Activated T-cell treated with anti-CD3 and anti-CD28 coated beads, Interleukin-2, amount 50 U/mL, for 24 hours (primary cell): ENCODE measurements at regions not wholly inside any gene's neighbourhood (a gene's known extent, or its start where the extent isn't known, plus 50 kb on each side); places are given as distances from the start of the nearest gene placed in this dataset.

Experiments used
- DNase-seq: peaks from one replicate; pipeline ENCODE4 v3.0.0-alpha.2; 2020
- H3K27ac Mint-ChIP-seq: 2 replicates; pipeline ENCODE4 v1.8.0; 2020; ENCODE audit warnings: mild to moderate bottlenecking, mixed read lengths
- H3K27me3 Mint-ChIP-seq: 2 replicates; pipeline ENCODE4 v1.8.0; 2020; ENCODE audit warnings: mixed read lengths
- H3K36me3 Mint-ChIP-seq: 2 replicates; pipeline ENCODE4 v1.8.0; 2020; ENCODE audit warnings: low read depth, mixed read lengths
- H3K4me1 Mint-ChIP-seq: 2 replicates; pipeline ENCODE4 v1.8.0; 2020; ENCODE audit warnings: low read depth, mixed read lengths
- H3K4me3 Mint-ChIP-seq: 2 replicates; pipeline ENCODE4 v1.8.0; 2020; ENCODE audit warnings: mild to moderate bottlenecking, moderate library complexity, mixed read lengths
- H3K9me3 Mint-ChIP-seq: 2 replicates; pipeline ENCODE4 v1.8.0; 2020; ENCODE audit warnings: mixed read lengths

DNA sequence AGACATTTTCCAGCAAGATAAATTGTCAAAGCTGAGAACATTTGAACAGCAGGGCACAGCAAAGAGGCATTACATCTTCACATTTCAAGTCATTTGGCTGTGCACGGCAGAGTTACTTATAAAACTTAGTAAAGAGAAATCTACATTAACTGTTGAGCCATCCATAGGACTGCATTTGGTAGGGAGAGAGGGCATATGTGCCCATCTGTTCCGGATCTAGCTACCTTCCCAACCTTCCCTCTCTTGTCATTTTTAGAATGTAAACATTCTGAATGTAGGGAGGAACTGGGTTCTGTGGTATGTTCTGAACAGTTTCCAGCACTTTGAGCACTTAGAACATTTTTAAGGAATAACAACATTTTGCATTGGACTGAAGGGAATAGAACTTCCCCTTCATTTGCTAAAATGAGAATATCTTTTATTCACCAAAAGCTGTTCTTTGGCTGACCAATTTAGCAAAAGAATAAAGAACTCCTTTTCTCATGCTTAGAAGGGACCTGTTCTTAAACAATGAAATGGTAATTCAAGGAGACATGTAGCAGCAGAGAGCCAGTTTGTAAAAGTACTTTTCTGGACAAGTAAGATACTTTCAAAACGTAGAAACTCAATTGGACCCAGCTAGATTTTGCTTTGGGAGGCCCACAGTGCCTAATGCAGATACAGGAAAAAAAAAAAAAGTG is 104.4 kb downstream of the CETN3 start:
- DNase-seq, result no peak
- Mint-ChIP-seq H3K36me3 (no peaks in the 10 kb centered on the region), H3K4me3 (no peak overlapping the region), H3K9me3 (no peaks in the 10 kb centered on the region), H3K27me3 (no peaks in the 10 kb centered on the region), H3K4me1 (no peaks in the 10 kb centered on the region), H3K27ac (no peak overlapping the region)

DNA sequence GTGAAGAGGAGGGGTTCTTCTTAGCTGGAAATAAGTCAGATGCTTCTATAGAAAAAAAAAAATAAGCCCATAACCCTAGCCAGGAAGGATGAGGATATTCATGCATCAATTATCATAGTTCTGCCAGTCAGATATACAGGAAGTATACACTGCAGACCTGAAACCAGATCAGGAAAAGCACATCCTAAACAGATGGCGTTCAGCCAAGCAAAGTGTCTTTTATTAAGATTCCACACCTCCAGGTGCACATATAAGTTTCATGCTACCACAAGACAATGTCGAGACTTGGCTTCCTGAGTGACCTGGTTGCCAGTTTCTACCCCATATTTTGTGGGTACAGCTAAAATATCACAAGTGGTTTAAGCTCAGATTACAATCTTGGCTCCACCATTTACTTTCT is 108.3 kb downstream of the CETN3 start:
- no peaks in the 10 kb centered on the region for H3K36me3 Mint-ChIP-seq
- no peaks in the 10 kb centered on the region for H3K9me3 Mint-ChIP-seq
- H3K4me1 Mint-ChIP-seq, result no peaks in the 10 kb centered on the region
- H3K27me3 Mint-ChIP-seq, result no peaks in the 10 kb centered on the region
- no peak overlapping the region for H3K27ac Mint-ChIP-seq
- DNase-seq, result no peak
- H3K4me3 Mint-ChIP-seq, result no peak overlapping the region

DNA sequence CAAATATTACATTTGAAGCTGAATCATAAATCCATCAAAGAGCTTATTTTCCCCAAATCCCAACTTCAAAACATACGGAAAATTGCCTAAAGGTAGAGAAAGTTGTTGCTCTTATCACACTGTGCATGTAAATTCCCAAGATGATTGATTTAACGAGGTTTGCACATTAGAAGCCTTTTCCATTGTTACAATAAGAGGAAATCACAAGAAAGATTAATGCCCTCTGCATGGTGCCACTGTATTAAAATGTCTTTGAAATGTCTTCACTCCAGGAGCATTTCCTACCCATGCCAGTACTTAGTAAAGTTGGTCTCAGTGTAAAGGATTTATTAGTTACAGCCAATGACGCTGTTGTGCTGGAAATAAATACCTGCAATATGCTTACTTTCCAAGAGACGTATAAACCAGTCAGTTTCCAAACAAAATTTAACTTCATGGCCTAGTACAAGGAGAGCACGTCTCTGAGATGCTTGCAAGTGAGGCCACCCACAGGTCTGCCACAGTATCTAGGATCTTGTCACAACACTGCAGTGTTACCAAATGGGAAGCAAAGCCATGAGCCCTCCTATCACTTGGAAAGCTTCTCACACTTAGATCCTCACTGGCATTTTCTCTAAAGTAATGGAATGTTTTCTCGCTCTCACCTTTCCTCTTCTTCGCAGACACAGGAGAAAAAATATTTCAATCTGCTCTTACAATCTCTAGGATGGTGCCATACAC is 112.4 kb downstream of the CETN3 start:
- Mint-ChIP-seq H3K4me1 (no peaks in the 10 kb centered on the region), H3K27ac (no peak overlapping the region), H3K9me3 (no peaks in the 10 kb centered on the region), H3K4me3 (no peak overlapping the region), H3K27me3 (peaks cover 3% of the 10 kb centered on the region), H3K36me3 (no peaks in the 10 kb centered on the region)
- no peak for DNase-seq

DNA sequence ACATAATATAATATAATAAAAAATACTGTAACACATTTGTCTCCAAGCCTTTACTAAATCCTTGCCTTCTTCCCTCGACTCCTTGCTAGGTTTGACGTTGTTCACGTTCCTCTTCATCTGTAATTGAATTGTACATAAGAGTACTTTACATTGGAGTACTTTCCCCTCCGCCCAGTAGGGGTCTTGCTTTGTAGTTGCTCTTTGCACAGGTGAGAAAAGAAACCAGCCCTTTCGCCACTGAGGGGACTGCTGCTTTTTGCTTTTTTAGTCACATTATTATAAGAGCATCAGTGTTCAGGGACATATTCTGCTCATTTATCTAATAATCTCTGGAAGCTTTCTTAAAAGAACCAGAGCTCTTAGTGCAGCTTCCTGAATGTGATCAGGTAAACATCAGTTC is 115.0 kb downstream of the CETN3 start:
- DNase-seq, result no peak
- H3K9me3 Mint-ChIP-seq, result no peaks in the 10 kb centered on the region
- no peak overlapping the region for H3K27ac Mint-ChIP-seq
- no peaks in the 10 kb centered on the region for H3K36me3 Mint-ChIP-seq
- no peak overlapping the region for H3K4me3 Mint-ChIP-seq
- no peaks in the 10 kb centered on the region for H3K4me1 Mint-ChIP-seq
- peaks cover 3% of the 10 kb centered on the region for H3K27me3 Mint-ChIP-seq

DNA sequence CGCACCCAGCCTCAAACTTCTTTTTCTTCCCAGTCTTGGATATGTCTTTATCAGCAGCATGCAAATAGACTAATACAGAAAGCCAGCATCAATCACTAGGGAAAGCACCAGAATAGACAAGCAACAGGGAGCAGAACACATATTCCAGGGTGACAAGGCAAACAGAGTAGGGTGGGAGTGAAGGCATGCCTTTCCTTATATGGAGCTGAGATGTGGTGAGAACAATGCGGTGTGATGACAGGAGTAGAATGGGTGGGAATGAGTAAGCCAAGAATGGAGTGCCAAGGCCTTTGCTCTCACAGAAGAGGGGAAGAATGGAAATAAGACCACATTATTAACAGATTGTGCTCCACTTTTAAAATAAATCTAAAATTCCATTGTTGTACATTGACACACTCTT is 115.6 kb downstream of the CETN3 start:
- peaks cover 5% of the 10 kb centered on the region for H3K27me3 Mint-ChIP-seq
- H3K9me3 Mint-ChIP-seq, result no peaks in the 10 kb centered on the region
- no peak overlapping the region for H3K27ac Mint-ChIP-seq
- no peaks in the 10 kb centered on the region for H3K4me1 Mint-ChIP-seq
- no peaks in the 10 kb centered on the region for H3K36me3 Mint-ChIP-seq
- no peak overlapping the region for H3K4me3 Mint-ChIP-seq
- no peak for DNase-seq

DNA sequence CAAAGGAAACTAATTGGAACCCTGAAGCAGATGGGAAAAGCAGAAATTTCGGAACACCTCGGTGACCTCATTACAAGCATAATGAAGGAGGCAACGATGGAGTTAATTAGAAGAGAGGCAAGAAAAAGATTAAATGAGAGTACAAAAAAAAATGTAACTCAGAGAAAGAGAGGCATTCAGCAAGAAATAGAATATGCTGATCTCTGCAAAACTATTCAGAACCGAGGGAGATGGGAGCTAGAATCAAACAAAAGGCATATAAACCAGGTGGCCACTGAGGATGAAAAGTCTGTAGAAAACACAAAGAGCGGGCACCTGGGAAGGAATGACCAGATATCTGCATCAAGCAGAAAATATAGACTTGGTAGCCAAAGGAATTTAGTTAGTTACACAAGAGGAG is 118.9 kb downstream of the CETN3 start:
- no peak overlapping the region for H3K4me3 Mint-ChIP-seq

DNA sequence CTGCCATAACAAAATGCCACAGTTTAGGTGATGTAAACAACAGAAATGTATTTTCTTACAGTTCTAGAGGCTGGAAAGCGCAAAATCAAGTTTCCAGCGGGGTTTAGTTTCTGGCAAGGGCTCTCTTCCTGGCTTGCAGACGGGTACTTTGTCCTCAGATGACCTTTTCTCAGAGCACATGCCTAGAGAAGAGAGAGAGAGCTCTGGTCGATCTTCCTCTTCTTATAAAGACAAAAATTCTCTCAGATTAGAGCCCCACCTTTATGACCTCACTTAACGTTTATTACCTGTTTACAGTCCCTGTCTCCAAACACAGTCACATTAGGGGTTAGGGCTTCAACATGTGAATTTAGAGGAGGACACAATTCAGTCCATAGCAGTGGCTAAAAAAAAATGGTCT is 119.7 kb downstream of the CETN3 start:
- no peak for DNase-seq
- Mint-ChIP-seq H3K4me1 (no peaks in the 10 kb centered on the region), H3K36me3 (no peaks in the 10 kb centered on the region), H3K9me3 (no peaks in the 10 kb centered on the region), H3K27ac (no peak overlapping the region), H3K4me3 (no peak overlapping the region), H3K27me3 (peaks cover 10% of the 10 kb centered on the region)

More for the DNA sequence above, 118.9 kb downstream of the CETN3 start:
- Mint-ChIP-seq H3K27ac (no peak overlapping the region), H3K36me3 (no peaks in the 10 kb centered on the region), H3K9me3 (no peaks in the 10 kb centered on the region), H3K4me1 (no peaks in the 10 kb centered on the region), H3K27me3 (peaks cover 10% of the 10 kb centered on the region)
- no peak for DNase-seq

DNA sequence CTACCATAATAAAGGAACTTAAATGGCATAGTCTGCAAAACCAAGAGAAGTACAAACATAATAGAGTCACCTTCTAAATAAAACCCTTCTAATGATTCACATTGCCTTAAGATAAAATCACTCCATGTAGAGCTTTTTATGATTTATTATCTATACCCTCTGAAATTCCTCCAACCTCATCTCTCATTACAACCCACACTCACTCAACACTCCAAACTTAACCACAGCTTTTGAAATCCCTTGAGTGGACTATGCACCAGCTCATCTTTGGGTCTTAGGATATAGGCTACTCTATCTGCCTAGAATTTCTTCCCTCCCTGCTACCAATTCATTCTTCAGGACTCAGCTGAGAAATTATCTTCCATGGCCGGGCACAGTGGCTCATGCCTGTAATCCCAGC is 122.5 kb downstream of the CETN3 start:
- Mint-ChIP-seq H3K36me3 (no peaks in the 10 kb centered on the region), H3K27me3 (peaks cover 15% of the 10 kb centered on the region), H3K9me3 (no peaks in the 10 kb centered on the region), H3K4me1 (no peaks in the 10 kb centered on the region), H3K27ac (no peak overlapping the region), H3K4me3 (no peak overlapping the region)
- no peak for DNase-seq

DNA sequence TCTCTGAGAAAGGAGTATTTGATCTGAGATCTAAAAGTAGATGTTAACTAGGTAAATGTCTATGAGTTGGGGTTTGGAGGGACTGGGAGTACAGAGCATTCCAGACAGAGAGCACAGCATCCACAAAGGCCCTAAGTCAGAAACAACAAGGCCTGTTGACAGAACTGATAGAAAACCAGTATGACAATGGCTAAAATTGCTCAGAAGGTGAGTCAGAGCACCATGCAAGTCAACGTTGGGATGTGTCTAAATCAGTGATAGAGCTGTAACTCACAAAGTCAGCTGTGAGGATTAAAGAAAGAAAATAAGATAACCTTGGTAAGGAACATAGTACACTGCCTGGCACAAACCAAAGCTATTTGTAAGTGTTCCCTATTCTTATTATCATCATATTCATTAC is 124.0 kb downstream of the CETN3 start:
- Mint-ChIP-seq H3K4me3 (no peak overlapping the region), H3K9me3 (no peaks in the 10 kb centered on the region), H3K4me1 (no peaks in the 10 kb centered on the region), H3K27me3 (peaks cover 15% of the 10 kb centered on the region), H3K27ac (no peak overlapping the region), H3K36me3 (no peaks in the 10 kb centered on the region)
- DNase-seq, result no peak

DNA sequence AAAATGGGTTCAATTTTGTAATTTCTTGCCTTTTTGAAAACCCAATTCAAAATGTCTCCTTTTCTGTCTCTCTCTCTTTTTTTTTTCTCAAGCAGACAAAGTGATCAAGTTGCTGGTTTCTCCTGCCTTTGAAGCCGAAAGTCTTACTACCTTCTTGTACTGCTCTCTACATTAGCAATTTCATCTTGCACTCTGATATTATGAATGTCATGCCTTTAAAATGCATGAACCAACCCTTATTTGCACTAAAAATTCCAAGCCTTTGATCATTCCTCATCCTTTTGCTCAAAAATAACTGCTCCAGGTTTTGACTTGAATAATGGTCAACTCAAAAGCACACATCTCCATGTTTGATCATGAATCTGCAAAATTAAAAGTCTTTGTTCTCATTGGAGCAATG is 125.2 kb downstream of the CETN3 start:
- Mint-ChIP-seq H3K9me3 (no peaks in the 10 kb centered on the region), H3K27me3 (peaks cover 15% of the 10 kb centered on the region), H3K27ac (no peak overlapping the region), H3K36me3 (no peaks in the 10 kb centered on the region), H3K4me1 (no peaks in the 10 kb centered on the region), H3K4me3 (no peak overlapping the region)
- no peak for DNase-seq

DNA sequence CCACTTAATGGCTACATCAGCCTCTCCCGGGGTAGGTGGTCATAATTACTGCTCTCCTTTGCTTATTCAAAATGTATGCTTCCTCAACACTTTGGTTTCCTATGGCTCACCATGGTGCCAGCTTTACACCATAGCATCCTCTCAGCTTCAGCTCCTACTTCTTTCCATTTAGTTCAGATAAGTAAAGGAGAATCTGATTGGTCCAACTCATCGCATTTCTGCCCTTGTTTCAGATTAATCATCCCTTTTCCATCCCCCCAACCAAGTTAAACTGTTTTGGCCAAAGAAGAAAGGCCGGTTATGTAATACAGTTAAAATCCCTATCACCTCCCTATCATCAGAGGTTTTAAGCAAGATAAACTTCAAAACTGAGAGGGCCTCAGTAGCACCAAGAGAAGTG is 130.5 kb downstream of the CETN3 start:
- H3K27ac Mint-ChIP-seq, result no peak overlapping the region
- no peak overlapping the region for H3K4me3 Mint-ChIP-seq
- no peak for DNase-seq
- no peaks in the 10 kb centered on the region for H3K36me3 Mint-ChIP-seq
- H3K4me1 Mint-ChIP-seq, result no peaks in the 10 kb centered on the region
- peaks cover 13% of the 10 kb centered on the region for H3K27me3 Mint-ChIP-seq
- H3K9me3 Mint-ChIP-seq, result no peaks in the 10 kb centered on the region

DNA sequence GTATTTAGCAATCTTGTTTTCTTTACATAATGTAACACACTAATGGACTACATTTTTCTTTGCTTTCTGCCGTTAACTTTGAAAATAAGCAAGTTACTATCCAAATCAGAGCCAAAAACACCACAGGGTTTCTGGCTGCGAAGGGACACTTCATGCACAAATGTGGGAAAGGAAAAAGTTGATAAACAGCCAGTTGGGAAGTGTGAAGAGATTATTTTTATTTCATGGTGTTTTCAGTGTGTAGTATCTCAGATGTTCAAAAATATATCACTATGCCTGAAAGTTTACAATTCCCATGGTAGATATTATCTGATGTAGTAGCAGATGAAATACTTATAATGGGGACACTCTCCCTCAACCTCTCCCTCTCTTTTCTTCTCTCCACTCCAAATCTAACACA is 135.3 kb downstream of the CETN3 start:
- Mint-ChIP-seq H3K27me3 (peaks cover 5% of the 10 kb centered on the region), H3K27ac (no peak overlapping the region), H3K9me3 (no peaks in the 10 kb centered on the region), H3K36me3 (no peaks in the 10 kb centered on the region), H3K4me3 (no peak overlapping the region), H3K4me1 (no peaks in the 10 kb centered on the region)
- no peak for DNase-seq

DNA sequence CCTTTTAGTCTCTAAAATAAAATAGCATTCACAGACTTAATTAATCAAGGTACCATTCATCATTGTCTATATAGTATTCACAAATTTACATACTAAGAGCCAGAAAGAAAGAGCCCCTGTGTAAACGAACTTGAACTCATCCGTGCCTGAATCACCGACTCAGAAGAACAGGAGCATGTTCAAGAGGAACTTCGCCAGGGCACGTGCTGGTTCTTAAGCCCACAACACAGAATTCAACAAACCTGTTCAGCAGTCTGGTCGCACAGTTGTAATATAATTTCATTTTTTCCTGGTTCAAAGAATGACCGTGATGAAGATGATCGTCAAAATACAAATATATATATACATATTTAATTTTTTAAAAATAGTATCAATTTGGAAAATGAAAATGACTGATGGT is 141.9 kb downstream of the CETN3 start:
- Mint-ChIP-seq H3K4me1 (peaks cover 2% of the 10 kb centered on the region), H3K27me3 (peaks cover 8% of the 10 kb centered on the region), H3K27ac (no peak overlapping the region), H3K4me3 (no peak overlapping the region), H3K36me3 (no peaks in the 10 kb centered on the region), H3K9me3 (no peaks in the 10 kb centered on the region)
- DNase-seq, result no peak

DNA sequence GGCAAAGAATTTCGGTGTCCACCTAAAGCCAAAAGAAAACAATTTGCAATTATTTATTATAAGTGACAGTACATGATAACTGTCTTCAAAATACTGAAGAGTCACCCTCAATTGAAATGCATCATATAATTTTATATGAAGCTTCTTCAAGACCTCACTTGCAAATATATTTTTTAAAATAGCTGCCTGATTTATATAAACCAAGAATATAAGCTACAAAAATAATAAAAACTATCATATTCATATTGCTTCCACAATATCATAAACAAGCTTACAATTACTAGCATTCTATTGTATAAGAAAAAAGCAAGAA is 144.1 kb downstream of the CETN3 start:
- H3K36me3 Mint-ChIP-seq, result no peaks in the 10 kb centered on the region
- no peaks in the 10 kb centered on the region for H3K9me3 Mint-ChIP-seq
- peaks cover 2% of the 10 kb centered on the region for H3K4me1 Mint-ChIP-seq
- H3K27ac Mint-ChIP-seq, result no peak overlapping the region
- no peak for DNase-seq
- H3K4me3 Mint-ChIP-seq, result no peak overlapping the region
- peaks cover 8% of the 10 kb centered on the region for H3K27me3 Mint-ChIP-seq

DNA sequence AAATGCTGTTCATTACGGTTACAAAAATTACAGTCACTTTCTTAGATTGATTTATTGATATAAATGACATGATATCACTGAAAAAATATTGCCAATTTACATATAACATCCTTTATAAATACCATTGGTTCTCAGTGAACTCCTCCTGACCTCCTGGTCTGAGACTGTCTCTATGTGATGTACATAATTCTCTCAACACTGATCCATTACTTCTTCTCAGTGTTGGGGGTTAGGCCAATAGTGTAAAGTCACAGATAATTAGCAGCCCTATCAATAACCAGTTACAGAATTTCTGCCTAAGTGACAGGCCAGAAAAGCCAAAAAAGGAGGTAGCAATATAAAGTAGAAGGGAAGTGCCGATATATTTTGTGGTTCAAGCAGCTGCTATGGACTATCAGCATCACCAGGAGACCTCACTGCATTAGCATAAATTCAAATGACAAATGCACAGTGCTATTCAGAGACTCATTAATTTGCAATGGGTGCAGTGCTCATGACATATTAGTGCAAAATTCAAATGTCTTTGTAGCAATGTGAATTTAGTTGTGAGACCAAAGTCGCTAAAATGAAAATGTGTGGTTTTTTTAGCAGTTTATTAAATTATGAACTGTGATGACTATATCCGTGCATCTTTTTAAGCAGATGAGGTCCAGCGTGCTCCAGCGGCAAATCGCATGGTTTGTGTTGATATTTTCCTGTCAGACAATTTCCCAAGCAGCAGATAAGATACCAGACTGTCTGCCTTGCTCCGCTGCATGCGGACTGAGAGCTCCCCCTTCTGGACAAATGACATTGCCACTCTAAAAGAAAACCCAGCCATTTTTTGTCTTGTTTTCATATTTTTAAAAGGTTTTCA is 144.6 kb downstream of the CETN3 start:
- Mint-ChIP-seq H3K27me3 (peaks cover 8% of the 10 kb centered on the region), H3K27ac (no peak overlapping the region), H3K4me3 (no peak overlapping the region), H3K9me3 (no peaks in the 10 kb centered on the region), H3K4me1 (peaks cover 2% of the 10 kb centered on the region), H3K36me3 (no peaks in the 10 kb centered on the region)
- peak; percentile 49 for DNase-seq
